Caki2 (cell line): ENCODE measurements at regions not wholly inside any gene's neighbourhood (a gene's known extent, or its start where the extent isn't known, plus 50 kb on each side); places are given as distances from the start of the nearest gene placed in this dataset.

Experiments
- DNase-seq: peaks from one replicate; pipeline ENCODE4 v3.0.0-alpha.2; 2015; ENCODE audit warnings: low read depth
- in situ Hi-C: cut with HindIII; loops from 2 replicates; pipeline ENCODE4 v1.10.0; 2016; ENCODE audit warnings: low sequenced_read_pairs, low pct_unique_long_range_greater_than_20kb, mixed read lengths

DNA sequence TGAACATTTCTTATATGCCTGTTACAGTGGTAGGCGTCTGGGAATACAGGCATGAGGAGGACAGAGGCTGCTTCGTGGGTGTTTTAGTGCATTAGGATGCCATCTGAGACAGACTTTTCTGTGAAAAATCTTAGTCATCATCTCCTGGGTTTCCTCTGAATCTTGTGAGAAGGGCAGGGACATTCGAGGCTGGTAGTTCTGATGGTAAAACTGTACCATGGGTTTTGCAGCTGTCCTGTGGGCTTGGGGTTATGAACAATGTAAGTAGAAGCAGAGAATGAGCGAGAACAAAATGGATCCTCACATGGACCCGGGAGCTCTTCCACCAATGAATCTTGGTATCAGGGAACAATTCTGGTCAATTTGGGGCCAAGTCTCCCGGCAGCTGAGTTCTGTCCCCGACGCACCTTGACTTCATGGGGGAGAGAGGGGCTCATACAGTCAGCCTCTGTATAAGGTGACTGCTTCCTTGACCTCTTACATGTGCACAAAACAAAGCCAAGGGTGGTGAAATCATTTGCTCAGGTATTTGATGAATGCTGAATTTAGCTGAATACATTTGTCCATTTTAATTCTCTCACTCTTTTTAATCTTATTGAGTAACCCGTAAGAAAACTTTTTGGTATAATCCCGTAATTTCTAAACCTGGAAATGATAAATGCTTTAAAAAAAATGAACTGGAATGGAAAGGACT, 63.6 kb upstream of the ERRFI1 start:
- in situ Hi-C loops: no loop called here
- no peak for DNase-seq

DNA sequence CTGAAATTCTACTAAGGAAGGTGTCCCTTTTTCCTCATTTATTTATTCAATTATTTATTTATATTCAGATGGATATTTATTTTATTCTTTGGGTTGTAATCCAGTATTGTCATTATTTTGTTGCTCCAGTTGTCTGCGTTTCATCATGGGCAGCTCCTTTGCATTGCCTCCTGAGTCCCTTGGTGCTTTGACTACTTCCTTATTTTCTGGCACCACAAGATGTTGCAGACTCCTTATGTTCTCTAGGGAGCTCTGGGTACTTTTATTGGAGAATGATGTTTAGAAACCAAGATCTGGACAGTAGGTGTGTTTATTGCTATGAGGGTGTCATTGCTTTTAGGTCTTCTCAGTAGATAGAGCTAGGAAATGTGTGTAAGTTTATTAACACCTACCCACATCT, 59.9 kb upstream of the ERRFI1 start:
- DNase-seq: no peak
- in situ Hi-C loops: no loop called here

DNA sequence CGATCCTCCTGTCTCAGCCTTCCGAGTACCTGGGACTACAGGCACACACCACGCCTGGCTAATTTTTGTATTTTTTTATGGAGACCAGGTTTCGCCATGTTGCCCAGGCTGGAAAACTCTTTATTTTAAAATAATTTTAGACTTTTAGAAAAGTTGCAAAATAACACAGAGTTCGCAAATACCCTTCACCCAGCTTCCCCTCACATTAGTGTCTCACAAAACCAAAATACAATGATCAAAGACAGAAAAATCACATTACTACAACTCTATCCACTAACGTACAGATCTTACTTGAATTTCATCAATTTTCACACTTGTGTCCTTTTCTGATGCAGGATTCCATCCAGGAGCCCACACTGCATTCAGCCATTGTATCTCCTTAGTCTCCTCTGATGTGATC, 58.8 kb upstream of the ERRFI1 start:
- in situ Hi-C loops: no loop called here
- DNase-seq: no peak

GRCh38 chr1:8083739-8084484, 57.8 kb upstream of the ERRFI1 start:
- no peak for DNase-seq
- in situ Hi-C loops: no loop called here

- in situ Hi-C loops: no loop called here
- DNase-seq: no peak
Observed at GRCh38 chr1:8082945-8083344, 56.8 kb upstream of the ERRFI1 start.

DNA sequence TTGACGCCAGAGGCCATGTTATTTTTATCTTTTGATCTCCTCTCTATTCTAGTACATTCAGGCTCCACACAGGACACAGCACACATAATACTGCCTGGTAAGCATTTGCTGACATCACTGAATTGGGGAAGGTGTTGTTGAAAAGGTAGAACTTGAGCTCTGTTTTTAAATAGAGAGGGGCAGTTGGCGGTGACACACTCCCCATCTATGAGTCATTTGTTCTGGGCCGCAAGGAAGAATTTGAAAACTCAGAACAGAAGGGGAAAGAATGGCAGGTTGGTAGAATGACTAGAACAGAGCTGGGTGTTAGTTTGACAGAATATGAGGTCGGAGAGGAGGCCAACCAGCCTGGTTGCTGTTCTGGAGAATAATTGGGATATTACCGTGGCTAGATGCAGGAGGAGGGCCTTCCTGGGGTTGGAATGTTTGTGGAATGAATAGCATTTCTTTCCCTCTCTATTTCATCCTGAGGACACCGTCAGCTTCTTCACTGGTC, 52.1 kb upstream of the ERRFI1 start:
- in situ Hi-C loops: no loop called here
- peak; percentile 74 for DNase-seq

GRCh38 chr1:8077602-8078001, 51.5 kb upstream of the ERRFI1 start:
- in situ Hi-C loops: no loop called here
- DNase-seq: peak; percentile 65

GRCh38 chr1:8077120-8077573, 51.0 kb upstream of the ERRFI1 start:
- in situ Hi-C loops: no loop called here
- DNase-seq: peak; percentile 80

- in situ Hi-C loops: no loop called here
Observed at GRCh38 chr1:8076176-8076575, 50.1 kb upstream of the ERRFI1 start.

More at GRCh38 chr1:8076176-8076575, 50.1 kb upstream of the ERRFI1 start:
- DNase-seq: no peak
